HT-29 (cell line): ENCODE measurements at regions not wholly inside any gene's neighbourhood (a gene's known extent, or its start where the extent isn't known, plus 50 kb on each side); places are given as distances from the start of the nearest gene placed in this dataset.
"Not testable (repeated sequence)": the region's sequence is repeated elsewhere in the genome, so short reads cannot be mapped to it uniquely, and the experiment has no call there.

Experiments
- DNase-seq: peaks from one replicate; pipeline ENCODE4 v3.0.0-alpha.2; 2015; ENCODE audit warnings: low spot score

DNA sequence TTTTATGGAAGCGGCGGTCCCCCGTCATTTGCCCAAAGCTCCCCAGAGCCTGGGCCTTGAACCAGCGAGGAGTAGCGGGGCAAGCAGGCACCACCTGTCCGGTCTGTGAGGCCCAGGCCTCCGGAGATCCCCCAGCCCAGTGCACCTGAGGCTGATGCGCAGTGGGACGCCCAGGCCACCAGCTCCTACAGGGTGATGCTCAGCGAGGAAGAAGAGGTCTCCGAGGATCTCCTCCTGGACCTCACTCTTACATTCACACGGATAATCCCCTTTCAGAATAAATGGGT is 220.2 kb downstream of the NDUFA10 start:
- no peak for DNase-seq

DNA sequence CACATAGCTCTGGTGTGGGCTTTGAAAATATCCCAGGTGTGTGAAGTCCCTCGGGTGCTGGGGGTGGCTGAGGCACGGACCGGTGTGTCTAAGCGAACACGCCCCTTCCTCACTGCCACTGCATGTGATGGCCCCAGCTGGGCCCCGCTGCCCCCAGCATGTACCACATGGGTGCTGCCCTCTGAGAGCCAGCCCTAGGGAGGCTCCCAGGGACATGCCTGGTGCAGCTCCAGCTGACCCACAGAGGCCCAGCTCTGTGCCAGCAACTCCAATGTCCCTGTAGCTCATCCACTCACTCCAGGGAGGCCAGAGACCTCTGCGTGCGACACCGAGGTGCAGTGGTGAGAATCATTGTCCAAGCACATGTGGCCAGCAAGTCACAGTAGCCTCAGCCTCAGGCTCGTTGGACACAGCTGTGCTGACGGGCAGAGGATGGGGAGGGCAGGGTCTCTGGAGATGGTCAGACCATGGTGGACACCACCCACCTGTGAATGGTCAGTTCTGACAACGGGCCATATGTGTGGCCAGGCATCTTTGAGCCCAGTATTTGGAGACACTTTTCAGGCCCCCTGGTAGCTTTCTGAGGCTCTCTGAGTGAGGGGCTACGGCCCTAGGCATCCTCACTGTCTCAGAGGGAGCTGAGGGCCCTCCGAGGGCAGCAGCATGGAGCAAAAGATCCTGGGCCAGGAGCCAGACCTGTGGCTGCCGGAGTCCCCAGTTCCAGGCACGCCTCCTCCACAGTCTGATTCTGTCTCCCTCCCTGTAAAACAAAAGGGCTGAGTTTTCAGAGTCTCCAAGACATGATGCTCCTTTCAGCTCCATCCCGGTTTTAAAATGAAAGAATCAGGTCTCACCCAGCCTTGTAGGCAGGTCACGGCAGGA is 220.7 kb downstream of the NDUFA10 start:
- DNase-seq = no peak

DNA sequence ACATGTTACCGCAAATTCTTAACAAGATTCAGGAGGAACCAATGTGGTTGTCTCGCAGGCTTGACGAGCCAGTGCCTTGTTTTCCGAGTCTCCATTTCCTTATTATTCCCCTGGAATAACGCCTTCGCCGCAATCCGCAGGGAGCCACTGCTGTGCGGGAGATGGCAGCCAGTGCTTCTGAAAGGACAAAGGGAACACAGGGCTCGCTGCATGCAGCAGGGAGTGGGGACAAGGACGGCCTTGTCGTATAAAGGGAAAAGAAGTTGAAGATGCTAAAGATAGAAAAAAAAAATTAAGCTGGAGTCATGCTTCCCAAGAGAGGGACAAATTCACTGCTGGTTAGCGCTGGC is 221.4 kb downstream of the NDUFA10 start:
- no peak for DNase-seq

DNA sequence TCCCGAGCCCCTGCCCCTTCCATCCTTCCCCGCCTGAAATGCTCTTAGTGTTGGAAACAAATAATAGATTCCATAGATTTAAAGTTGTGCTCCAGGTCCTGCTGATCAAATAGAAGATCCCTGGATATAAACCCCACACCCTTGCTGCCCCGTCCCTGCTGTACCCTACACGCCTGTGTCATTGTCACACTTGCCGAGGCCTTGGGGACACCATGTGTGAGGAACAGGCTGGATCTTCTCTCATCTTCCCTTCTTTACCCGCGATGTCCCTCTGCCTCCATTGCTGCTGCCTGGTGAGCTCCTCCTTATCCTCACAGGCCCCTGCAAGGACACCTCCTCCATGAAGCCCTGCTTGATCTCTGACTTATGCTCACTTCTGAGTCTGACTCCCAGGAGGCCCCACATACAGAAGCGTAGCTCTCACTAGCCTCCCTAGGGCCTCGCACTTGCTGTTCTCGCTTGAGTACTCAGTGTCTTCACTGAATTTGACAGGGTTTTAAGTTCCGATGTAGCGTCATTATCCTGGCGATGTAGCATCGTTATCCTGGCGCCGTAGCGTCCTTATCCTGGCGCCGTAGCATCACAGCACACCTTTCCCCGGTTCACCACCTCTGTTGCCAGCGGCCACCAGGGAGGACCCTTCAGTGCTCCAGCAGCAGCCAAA is 221.9 kb downstream of the NDUFA10 start:
- DNase-seq = no peak

DNA sequence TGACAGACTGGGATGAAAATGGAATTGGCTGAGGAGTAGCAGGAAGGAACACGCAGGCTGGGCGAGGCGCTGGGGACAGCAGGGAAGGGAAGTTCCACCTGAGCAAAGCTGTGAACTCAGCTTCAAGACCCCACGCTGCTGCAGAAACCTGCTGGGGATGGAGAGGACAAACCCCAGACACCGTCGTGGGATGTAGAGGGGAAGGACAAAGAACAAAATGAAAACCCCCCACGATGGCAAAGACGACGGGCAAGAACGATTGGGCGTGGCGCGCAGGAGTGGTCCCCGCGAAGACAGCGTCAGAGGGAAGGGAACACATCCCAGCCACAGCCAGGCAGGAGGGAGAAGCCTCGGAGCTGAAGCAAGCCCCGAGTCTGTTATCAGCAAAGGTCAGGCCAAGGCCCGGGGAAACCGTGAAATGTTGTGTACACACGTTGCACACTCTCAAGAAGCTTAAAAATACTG is 222.9 kb downstream of the NDUFA10 start:
- DNase-seq = no peak

DNA sequence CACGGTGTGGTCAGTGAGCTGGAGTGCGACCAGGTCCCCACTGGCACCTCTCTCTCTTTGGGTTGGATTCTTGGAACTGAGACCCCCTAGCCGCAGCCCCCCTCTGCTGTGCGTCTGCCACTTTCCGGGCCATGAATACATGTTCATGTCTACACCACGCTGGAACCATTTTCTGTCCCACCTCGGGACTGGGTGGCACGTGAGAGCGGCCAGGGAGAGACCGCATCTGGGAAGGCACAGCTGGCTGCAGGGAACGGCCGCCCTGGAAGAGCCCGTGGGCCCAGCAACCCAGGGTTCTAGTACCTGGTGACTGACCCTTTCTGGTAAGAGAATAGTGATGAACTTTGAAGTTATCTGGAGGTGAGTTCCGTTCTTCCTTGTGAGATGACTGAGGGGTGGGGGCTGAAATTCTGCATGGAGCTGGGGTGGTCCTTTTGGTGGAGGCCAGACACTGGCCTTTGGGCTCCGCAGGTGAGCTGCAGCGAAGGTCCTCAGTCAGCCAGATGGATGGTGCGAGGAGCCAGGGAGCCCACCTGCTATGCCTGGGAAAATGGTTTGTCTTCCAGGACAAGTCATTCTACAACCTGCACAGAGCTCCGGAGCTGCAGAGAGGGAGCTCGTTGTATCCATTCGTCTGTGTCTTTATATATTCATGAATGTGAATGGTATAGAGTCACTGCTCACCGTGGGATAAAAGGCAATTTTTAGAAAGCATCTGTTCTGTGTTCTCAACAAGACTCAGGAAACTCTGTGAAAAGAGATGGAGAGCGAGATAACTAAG is 223.5 kb downstream of the NDUFA10 start:
- no peak for DNase-seq

DNA sequence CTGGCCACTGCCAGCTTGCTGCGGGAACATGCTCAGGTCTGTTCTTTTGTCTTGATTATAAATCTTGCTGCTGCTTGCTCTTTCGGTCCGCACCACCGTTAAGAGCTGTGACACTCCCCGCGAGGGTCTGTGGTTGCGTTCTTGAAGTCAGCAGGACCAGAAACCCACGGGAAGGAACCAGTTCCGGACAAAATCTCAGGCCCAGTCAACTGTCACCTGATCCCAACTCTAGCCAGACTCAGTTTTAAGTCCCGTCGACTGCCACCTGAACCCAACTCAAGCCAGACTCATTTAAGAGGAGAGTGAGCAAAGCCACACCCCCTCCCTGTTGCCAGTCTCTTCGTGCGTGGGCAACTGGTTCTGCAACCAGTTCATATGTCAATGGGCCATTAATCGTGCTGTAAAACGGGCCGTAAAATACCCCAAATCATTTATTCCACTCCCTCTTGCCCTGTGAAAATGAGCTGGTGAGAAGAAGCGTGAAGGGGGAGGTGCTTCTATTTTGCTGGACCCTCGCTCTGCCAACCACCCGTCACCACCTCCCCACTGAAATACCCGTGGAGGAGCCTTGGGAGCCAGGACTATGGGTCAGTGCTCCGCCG is 224.3 kb downstream of the NDUFA10 start:
- DNase-seq = no peak

DNA sequence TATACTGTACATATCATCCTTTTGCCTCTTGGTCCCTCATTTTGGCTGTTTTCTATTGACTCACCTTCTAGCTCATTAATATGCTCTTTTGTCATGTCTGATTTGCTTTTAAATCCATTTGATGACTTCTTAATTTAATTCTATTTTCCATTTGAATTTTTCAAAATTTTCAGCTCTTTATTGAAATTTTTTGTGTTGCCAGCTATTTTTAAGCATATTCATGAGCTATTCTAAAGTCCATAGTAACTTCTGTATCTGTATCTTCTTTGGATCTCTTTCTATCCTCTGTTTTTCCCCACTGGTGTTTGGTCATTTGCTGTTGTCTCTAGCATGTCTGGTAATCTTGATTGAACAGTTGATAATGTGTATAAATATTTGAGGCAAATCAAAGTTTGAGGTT is 227.8 kb downstream of the NDUFA10 start:
- DNase-seq = no peak

DNA sequence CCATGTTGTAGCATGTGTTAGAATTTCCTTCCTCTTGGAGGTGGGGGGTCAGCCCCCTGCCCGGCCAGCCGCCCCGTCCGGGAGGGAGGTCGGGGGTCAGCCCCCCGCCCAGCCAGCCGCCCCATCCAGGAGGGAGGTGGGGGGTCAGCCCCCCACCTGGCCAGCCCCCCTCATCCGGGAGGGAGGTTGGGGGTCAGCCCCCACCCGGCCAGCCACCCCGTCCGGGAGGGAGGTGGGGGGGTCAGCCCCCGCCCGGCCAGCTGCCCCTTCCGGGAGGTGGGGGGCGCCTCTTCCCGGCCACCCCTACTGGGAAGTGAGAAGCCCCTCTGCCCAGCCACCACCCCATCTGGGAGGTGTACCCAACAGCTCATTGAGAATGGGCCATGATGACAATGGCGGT is 229.4 kb downstream of the NDUFA10 start:
- DNase-seq = not testable (repeated sequence)

DNA sequence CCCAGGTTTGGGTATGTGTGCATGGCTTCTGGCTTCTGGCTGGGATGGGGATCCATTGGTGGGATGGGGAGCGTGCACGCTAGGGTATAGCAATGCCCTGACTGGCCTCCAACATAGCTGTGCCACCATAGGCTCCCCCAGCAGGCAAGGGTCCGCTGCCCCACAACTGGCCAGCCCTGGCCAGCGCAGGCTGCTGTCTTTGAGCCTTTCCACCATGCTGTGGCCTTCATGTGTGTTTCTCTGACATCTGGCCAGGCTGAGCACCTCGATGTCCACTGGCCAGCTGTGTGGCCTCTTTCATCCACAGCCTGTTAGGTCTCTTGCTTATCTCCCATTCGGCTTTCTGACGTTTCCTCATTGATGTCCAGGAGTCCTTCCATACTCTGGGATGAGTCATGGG is 231.3 kb downstream of the NDUFA10 start:
- DNase-seq = no peak

DNA sequence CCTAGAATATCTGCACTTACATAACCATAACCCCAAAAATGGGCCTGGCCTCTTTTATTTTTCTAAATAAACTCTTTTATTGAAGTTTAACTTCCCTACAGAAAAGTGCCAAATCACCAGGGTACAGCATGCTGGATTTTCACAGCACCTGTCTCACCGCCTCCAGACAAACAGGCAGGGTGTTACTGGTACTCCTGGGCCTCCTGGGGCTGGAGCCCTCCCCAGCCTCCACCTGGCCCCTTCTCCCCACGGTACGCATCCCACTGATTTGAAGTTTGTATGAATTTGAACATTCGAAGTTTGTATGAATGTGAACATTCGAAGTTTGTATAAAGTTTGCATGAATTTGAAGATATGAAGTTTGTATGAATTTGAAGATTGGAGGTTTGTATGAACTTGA is 232.1 kb downstream of the NDUFA10 start:
- DNase-seq = no peak

DNA sequence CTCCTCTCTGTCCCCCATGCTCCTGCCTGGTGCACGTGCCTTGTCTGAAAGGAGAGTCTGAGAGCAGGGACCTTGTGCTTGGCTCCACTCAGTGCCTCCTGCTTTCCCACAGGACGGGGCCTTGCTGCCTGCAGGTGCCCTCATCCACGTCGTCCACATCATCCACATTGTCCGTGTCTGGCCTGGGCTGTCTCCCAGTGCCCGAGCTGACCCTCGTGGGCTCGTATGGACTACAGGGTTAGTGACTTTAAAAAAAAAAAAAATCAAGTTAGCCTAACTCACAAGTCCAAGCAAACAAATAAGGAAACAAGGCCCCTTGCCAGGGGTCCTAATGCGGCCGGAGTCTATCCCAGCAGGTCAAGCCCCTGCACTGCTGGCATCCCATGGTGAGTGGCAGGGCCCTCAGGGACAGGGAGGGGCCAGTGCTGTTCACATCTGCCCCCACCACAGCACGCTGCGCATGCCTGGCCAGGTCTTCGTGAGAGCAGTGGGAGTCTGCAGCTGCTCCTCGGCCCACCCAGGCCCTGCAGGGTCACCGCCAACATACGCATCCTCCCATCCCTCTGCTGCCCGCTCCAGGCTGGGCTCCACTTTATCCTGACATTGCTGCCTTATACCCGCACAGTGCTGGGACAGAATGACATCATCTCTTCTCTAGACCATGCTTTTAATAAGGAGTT is 232.6 kb downstream of the NDUFA10 start:
- no peak for DNase-seq

DNA sequence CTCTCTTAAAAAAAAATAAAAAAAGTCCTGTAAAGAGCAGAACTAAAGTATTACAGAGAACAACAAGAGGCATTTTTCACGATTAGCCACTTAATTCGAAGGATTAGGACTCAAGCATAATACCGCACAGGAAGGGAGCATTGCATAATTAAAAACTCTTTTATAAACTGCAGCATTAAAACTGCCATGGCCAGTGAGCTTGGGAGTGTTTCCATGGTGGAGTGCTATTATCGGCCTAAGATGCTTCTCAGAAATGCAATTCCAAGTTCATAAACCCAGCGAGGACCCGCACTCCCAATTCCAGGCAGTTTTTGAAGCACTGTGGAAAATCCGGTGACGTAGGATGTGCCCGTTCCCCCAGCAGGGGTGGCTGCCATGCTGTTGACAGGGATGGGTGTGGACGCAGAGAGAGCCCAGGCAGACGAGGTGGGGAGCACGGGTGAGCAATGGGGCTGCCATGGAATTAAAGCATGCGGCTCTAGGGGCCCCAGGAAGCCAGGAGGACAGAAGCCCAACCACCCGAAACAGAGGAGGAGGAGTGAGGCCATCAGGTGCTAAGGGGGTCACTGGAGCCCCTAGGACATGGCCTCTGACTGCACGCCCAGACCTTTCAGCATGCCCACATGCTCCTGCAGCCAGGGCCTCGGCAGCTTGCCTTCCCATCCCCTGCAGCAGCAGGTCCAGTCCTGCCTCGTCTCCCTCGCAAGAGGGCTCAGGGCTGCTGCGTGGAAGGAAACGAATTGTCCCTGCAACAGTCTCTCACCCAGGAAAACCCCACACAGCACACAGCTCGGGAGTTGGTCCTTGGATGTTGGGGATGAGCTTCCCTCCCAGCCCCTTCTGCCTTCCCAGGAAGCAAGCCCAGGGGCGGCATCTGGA is 233.4 kb downstream of the NDUFA10 start:
- no peak for DNase-seq

DNA sequence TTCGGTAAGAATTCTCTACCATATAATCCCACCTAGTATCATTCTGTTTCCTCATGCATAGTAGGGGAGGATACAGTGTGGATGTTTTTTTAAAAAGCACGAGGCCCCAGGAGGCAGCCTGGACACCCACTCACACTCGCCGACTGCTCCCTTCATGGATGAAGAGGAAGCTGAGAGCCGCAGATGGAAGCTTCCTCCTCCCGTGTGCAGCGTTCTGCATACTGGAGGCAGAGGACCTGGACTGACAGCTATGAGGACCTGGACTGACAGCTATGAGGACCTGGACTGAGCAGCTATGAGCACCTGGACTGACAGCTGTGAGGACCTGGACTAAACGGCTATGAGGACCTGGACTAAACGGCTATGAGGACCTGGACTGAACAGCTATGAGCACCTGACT is 234.4 kb downstream of the NDUFA10 start:
- DNase-seq = no peak

DNA sequence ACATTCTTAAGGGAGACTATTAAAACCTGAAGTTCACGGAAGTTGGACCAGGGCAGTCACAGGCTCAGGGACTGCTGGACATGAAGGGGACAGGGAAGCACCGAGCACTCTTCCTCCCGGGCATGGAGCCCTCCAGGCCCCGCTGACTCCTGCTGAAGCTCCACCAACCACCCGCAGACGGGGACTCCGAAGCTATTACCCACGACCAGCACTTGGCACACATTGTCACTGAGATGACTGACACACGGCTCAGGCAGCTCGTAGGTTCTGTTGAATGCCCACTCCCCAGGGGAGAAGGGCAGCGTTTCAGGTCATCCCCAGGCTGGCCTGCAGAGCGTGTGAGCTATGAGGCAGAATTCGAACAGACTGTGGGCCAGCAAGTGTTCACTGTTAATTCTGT is 234.8 kb downstream of the NDUFA10 start:
- no peak for DNase-seq

DNA sequence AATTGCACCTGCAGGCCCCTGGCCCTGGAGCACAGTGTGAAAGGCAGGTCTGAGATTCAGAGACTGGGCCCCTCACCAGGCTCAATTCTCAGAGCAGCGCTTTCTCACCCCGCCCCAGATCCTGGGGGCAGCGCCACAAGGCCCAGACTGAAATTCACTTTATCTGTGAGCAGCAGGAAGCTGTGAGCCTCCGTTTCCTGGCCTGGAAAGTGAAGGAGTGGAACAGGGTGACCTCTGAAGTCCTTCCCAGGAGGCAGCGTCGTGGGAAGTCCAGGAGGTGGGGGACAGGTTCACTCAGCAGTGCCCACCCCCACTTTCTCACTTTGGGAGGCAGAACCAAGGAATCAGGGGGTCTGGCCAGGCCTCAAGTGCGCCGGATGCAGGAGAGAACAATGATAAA is 235.4 kb downstream of the NDUFA10 start:
- no peak for DNase-seq

DNA sequence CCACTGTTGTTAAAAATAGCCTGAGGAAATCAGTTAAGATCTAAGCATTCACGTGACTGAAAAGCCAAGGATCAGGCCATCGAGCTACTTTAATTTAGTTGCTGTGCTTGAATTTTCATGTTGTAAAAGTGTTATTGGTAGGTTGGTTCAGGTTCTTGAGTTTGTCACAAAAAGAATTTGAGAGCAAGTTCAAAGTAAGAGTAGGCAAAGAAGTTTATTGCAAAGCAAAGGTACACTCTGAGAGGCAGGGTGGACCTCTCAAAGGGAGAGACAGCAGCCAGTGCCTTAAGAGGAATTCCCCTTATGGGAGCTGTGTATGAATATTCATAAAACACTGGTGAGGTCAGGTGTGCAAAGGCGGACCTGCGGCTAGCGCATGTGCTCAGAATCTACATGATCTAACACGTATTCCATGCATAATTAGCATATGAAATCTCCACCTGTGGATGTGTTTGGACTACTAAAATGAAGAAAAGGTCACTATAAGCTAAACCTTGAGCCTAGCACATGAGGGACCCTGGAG is 236.5 kb downstream of the NDUFA10 start:
- no peak for DNase-seq

DNA sequence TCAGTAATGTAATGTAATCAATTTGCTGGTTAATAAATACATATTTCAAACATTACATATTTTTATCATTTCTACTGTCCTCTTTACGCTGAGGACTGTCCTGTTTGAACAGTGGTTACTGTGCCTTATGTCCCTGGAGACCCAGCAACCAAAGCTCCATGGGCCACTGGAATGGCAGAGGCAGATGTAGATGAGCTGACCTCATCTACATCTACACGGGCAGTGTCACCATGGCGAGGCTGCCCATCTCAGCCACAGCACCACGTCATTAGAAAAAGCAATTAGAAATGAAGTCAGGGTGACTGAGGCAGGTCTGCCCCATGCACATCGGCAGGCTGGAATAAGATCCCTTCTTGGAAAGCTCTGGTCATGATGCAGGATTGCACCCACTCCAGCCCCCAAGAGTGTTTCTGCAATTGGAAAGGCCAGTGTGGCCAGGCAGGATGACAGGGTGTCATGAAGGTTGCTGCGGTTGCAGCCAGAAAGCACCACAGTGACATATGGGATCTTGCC is 237.5 kb downstream of the NDUFA10 start:
- DNase-seq = no peak

DNA sequence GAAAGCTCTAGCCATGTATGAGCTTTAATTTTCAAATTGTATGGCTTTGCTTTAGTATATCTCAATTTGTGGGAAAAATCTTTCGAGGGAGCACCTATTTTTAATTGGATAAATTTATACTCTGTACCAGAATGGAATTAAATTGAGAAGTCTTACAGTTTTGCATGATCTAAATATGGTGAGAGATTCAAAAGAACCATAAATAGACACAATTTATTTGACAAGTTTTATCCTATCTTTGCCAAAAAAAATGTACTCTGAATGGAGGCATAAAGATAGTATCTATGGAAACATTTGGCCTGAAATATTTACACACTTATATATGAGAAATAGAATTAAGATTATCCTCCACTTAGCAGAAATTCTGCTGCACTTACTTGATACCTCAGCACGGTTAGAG is 238.4 kb downstream of the NDUFA10 start:
- no peak for DNase-seq

DNA sequence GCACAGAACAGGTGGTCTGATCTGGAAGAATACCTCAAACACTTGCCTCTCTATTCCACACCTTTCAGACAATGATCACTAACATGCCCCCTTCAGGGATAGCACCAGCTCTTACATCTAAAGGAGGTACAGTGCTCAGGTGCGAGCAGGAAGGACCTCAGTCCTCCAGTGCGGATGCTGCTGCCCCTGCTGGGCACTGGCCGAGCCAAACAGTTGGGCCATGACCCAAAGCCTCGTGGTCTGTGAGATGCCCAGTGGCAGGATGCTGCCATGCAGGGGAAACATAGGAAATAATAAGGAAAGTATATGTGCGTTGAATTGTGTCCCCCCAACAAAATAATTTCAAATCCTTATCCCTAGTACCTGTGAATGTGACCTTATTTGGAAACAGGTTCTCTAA is 243.7 kb downstream of the NDUFA10 start:
- DNase-seq = no peak
